ENCODE measurements at regions not wholly inside any gene's neighbourhood (a gene's known extent, or its start where the extent isn't known, plus 50 kb on each side); places are given as distances from the start of the nearest gene placed in this dataset.

DNA sequence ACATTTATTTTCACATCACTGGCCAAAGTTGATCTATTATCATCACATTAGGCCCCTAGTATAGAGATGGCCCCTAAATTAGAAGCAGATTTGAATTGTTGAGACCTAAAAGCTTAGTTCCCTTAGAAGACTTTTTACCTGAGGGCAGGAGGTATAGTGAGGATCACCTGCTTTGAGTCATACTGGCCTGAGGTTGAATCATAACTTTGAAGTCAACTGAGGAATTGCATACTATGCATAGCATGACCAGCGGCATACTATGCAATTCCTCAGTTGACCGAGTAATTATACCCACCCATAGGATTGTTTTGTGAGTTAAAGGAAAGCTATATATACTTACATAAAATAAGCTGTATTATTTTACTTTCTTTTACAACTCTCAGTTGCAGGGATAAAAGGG lies 50.3 kb upstream of the DPH5 start:
- in situ Hi-C loops (cut with MboI; ENCODE audit: low pct_unique_long_range_greater_than_20kb, low sequenced_read_pairs, unreplicated experiment) = no loop called here
- DNase-seq (ENCODE audit: low spot score) = no peak
- TF ChIP-seq, protein P1, sequence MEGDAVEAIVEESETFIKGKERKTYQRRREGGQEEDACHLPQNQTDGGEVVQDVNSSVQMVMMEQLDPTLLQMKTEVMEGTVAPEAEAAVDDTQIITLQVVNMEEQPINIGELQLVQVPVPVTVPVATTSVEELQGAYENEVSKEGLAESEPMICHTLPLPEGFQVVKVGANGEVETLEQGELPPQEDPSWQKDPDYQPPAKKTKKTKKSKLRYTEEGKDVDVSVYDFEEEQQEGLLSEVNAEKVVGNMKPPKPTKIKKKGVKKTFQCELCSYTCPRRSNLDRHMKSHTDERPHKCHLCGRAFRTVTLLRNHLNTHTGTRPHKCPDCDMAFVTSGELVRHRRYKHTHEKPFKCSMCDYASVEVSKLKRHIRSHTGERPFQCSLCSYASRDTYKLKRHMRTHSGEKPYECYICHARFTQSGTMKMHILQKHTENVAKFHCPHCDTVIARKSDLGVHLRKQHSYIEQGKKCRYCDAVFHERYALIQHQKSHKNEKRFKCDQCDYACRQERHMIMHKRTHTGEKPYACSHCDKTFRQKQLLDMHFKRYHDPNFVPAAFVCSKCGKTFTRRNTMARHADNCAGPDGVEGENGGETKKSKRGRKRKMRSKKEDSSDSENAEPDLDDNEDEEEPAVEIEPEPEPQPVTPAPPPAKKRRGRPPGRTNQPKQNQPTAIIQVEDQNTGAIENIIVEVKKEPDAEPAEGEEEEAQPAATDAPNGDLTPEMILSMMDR (IDR thresholded peaks at IDR 0.05; ENCODE audit: extremely low read depth, insufficient read depth, missing control alignments) = no peak

Data from GM13977 (cell line).